ENCODE measurements at regions not wholly inside any gene's neighbourhood (a gene's known extent, or its start where the extent isn't known, plus 50 kb on each side); places are given as distances from the start of the nearest gene placed in this dataset.

DNA sequence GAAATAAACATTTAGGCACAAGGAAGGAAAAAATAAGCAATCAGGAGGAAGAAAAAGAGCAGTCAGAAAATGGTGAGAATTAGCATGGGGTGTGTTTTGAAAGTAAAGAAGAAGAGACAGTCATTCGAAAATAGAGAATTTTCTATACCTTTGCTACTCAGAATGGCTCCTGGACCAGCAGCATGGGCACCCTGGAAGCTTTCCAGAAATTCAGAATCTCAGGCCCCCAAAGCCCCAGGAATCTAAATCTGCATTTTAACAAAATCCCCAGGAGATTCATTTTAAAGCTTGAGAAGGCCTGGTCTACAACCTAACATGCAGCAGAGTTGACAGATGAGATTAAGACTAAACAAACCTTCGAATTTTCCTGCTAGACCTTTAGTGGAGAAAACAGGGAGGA is 131.2 kb upstream of the HDAC9 start:
- TF ChIP-seq, protein P1, sequence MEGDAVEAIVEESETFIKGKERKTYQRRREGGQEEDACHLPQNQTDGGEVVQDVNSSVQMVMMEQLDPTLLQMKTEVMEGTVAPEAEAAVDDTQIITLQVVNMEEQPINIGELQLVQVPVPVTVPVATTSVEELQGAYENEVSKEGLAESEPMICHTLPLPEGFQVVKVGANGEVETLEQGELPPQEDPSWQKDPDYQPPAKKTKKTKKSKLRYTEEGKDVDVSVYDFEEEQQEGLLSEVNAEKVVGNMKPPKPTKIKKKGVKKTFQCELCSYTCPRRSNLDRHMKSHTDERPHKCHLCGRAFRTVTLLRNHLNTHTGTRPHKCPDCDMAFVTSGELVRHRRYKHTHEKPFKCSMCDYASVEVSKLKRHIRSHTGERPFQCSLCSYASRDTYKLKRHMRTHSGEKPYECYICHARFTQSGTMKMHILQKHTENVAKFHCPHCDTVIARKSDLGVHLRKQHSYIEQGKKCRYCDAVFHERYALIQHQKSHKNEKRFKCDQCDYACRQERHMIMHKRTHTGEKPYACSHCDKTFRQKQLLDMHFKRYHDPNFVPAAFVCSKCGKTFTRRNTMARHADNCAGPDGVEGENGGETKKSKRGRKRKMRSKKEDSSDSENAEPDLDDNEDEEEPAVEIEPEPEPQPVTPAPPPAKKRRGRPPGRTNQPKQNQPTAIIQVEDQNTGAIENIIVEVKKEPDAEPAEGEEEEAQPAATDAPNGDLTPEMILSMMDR (IDR thresholded peaks at IDR 0.05) = no peak
- TF ChIP-seq POLR2A (IDR thresholded peaks at IDR 0.05) = no peak

All from Peyer's patch (tissue), 4 donors.